B cell (primary cell): ENCODE measurements at regions not wholly inside any gene's neighbourhood (a gene's known extent, or its start where the extent isn't known, plus 50 kb on each side); places are given as distances from the start of the nearest gene placed in this dataset.

ENCODE experiments used
- ATAC-seq: fragments of 200-7000 bp; cut with Tn5 transposase; one replicate; pipeline ENCODE4 v1.10.0; 2021; ENCODE audit warnings: low read depth, mild to moderate bottlenecking, moderate number of reproducible peaks, moderate library complexity
- CTCF ChIA-PET: fragments of 350-600 bp; sonication (Branson Sonifier 250); formaldehyde crosslinking; loops from one replicate; lab custom pipeline; 2021; ENCODE audit warnings: antibody characterized with exemption, inconsistent platforms; lab: Charles Lee
- POLR2A ChIA-PET: fragments of 350-600 bp; sonication (Branson Sonifier 250); formaldehyde crosslinking; loops from one replicate; lab custom pipeline; 2021; ENCODE audit warnings: antibody characterized with exemption; lab: Charles Lee
- DNase-seq: peaks from one replicate; pipeline ENCODE4 v3.0.0; 2013
- H2AFZ ChIP-seq: 2 replicates; pipeline ENCODE4 v1.6.1; 2012; ENCODE audit warnings: mild to moderate bottlenecking, low read depth, low read length; ENCODE audit not compliant: insufficient read depth, poor library complexity, severe bottlenecking
- H3K27ac ChIP-seq, 2 donors: 1 replicate in 1 of 2; 2 replicates in 1 of 2; pipeline ENCODE4 v1.5.1; 2012 to 2013; ENCODE audit warnings: low read length in 2 of 2, mild to moderate bottlenecking in 2 of 2, moderate library complexity in 1 of 2
- H3K27me3 ChIP-seq, 4 experiments: fragments of 200-600 bp in 1 of 4; sonication (generic) in 1 of 4; replicated peaks in 1 of 4; 1 replicate in 2 of 4; 2 replicates in 2 of 4; pipeline versions ENCODE4 v1.6.1 to v1.7.0; 2013 to 2016; ENCODE audit warnings: low read length in 3 of 4, mild to moderate bottlenecking in 2 of 4, mixed read lengths in 1 of 4, moderate library complexity in 1 of 4; ENCODE audit not compliant: insufficient read depth in 4 of 4, control insufficient read depth in 3 of 4; ENCODE audit errors: control extremely low read depth in 1 of 4
- H3K36me3 ChIP-seq, 2 experiments: replicated peaks in 1 of 2; 1 replicate in 1 of 2; 2 replicates in 1 of 2; pipeline versions ENCODE4 v1.6.1 to v1.7.1; 2013; ENCODE audit warnings: low read length in 1 of 2; ENCODE audit not compliant: insufficient read depth in 2 of 2, control insufficient read depth in 1 of 2; ENCODE audit errors: control extremely low read depth in 1 of 2, extremely low read depth in 1 of 2
- H3K4me1 ChIP-seq, 2 donors: fragments of 200-600 bp in 1 of 2; sonication (generic) in 1 of 2; 1 replicate in 1 of 2; 2 replicates in 1 of 2; pipeline versions ENCODE4 v1.5.1 to v1.6.1; 2013 to 2017; ENCODE audit warnings: low read length in 2 of 2; ENCODE audit not compliant: control insufficient read depth in 2 of 2, insufficient read depth in 2 of 2
- H3K4me2 ChIP-seq: replicated peaks from 2 replicates; pipeline ENCODE3; 2012; ENCODE audit warnings: mild to moderate bottlenecking, low read depth, low read length; ENCODE audit not compliant: poor library complexity, severe bottlenecking
- H3K4me3 ChIP-seq, 5 experiments: fragments of 200-600 bp in 1 of 5; sonication (generic) in 1 of 5; 1 replicate in 3 of 5; 2 replicates in 2 of 5; pipeline versions ENCODE4 v1.5.1 to v1.7.0; 2011 to 2016; ENCODE audit warnings: low read length in 4 of 5, mild to moderate bottlenecking in 4 of 5, low read depth in 2 of 5, control low read depth in 1 of 5, moderate library complexity in 1 of 5; ENCODE audit not compliant: insufficient read depth in 1 of 5; ENCODE audit errors: control extremely low read depth in 1 of 5, extremely low read depth in 1 of 5
- H3K79me2 ChIP-seq: fragments of 200-600 bp; sonication (generic); one replicate; pipeline ENCODE4 v1.6.0; 2016; ENCODE audit warnings: low read length; ENCODE audit not compliant: control insufficient read depth, insufficient read depth
- H3K9ac ChIP-seq: fragments of 200-600 bp; sonication (generic); 2 replicates; pipeline ENCODE4 v1.6.1; 2017; ENCODE audit warnings: mild to moderate bottlenecking, low read length, moderate library complexity
- H3K9me3 ChIP-seq, 3 donors: one replicate each; pipeline versions ENCODE4 v1.6.1 to v1.7.1; 2013; ENCODE audit warnings: low read length in 2 of 3; ENCODE audit not compliant: control insufficient read depth in 2 of 3, insufficient read depth in 1 of 3; ENCODE audit errors: control extremely low read depth in 1 of 3
- H4K20me1 ChIP-seq: 2 replicates; pipeline ENCODE4 v1.6.0; 2012; ENCODE audit warnings: mild to moderate bottlenecking, low read length; ENCODE audit not compliant: insufficient read depth, control insufficient read depth, poor library complexity, severe bottlenecking
- H3K27ac Mint-ChIP-seq: one replicate; pipeline ENCODE4 v1.8.0; 2021; ENCODE audit warnings: mixed read lengths
- H3K27me3 Mint-ChIP-seq: one replicate; pipeline ENCODE4 v1.8.0; 2021; ENCODE audit warnings: mixed read lengths
- H3K4me1 Mint-ChIP-seq: one replicate; pipeline ENCODE4 v1.8.0; 2021; ENCODE audit warnings: mixed read lengths
- H3K4me3 Mint-ChIP-seq: one replicate; pipeline ENCODE4 v1.8.0; 2021; ENCODE audit warnings: mixed read lengths
- H3K9me3 Mint-ChIP-seq: one replicate; pipeline ENCODE4 v1.8.0; 2022; ENCODE audit warnings: mixed read lengths; ENCODE audit not compliant: insufficient read depth
- EZH2 ChIP-seq: IDR thresholded peaks from 2 replicates; pipeline ENCODE4 v1.6.1; 2012; ENCODE audit warnings: borderline replicate concordance, low read depth, mild to moderate bottlenecking, moderate library complexity, low read length; ENCODE audit not compliant: insufficient read depth, poor library complexity, severe bottlenecking
- WGBS: methylation state at CpG from one replicate; pipeline ENCODE4 v1.1.5; 2013; ENCODE audit warnings: missing lambda C conversion rate; ENCODE audit not compliant: insufficient coverage; 5-methylcytosine and 5-hydroxymethylcytosine counted together
- intact Hi-C: fragments of 100-400 bp; cut with micrococcal nuclease; formaldehyde crosslinking; loops from one replicate; pipeline ENCODE4 v1.10.0; 2022
- TF ChIP-seq, protein P1 (sequence below): fragments of 200-600 bp; IDR thresholded peaks from one replicate; pipeline ENCODE4 v1.8.0; 2022; ENCODE audit warnings: antibody characterized with exemption, mild to moderate bottlenecking

- no peak overlapping the region for H3K4me2 ChIP-seq
- ChIA-PET POLR2A (no interaction called here), CTCF (no interaction called here)
- no peaks in the 10 kb centered on the region for H3K79me2 ChIP-seq
- no peak overlapping the region for H3K4me3 Mint-ChIP-seq
- H3K9me3 Mint-ChIP-seq = peaks cover 8% of the 10 kb centered on the region
- no CpG with 5 or more reads among the region's 7 CpGs for WGBS
- intact Hi-C loops = no loop called here
- H3K27me3 Mint-ChIP-seq = peaks cover 3% of the 10 kb centered on the region
- H3K9me3 ChIP-seq = peaks cover 0 to 18% (median 3%) of the 10 kb centered on the region in 3 donors
- no peak overlapping the region for H2AFZ ChIP-seq
- no peaks in the 10 kb centered on the region for H3K27me3 ChIP-seq
- no peak overlapping the region for H3K9ac ChIP-seq
- DNase-seq = no peak
- TF ChIP-seq, protein P1, sequence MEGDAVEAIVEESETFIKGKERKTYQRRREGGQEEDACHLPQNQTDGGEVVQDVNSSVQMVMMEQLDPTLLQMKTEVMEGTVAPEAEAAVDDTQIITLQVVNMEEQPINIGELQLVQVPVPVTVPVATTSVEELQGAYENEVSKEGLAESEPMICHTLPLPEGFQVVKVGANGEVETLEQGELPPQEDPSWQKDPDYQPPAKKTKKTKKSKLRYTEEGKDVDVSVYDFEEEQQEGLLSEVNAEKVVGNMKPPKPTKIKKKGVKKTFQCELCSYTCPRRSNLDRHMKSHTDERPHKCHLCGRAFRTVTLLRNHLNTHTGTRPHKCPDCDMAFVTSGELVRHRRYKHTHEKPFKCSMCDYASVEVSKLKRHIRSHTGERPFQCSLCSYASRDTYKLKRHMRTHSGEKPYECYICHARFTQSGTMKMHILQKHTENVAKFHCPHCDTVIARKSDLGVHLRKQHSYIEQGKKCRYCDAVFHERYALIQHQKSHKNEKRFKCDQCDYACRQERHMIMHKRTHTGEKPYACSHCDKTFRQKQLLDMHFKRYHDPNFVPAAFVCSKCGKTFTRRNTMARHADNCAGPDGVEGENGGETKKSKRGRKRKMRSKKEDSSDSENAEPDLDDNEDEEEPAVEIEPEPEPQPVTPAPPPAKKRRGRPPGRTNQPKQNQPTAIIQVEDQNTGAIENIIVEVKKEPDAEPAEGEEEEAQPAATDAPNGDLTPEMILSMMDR = no peak
- TF ChIP-seq EZH2 = no peak
- H3K4me3 ChIP-seq = no peak overlapping the region
- no peaks in the 10 kb centered on the region for H3K4me1 Mint-ChIP-seq
- no peak overlapping the region for H3K27ac ChIP-seq
- H3K36me3 ChIP-seq = no peaks in the 10 kb centered on the region
- H3K4me1 ChIP-seq = no peaks in the 10 kb centered on the region
- ATAC-seq = no peak
- H3K27ac Mint-ChIP-seq = no peak overlapping the region
- H4K20me1 ChIP-seq = no peaks in the 10 kb centered on the region
Observed at GRCh38 chr7:4428526-4428925, 253.6 kb upstream of the FOXK1 start.

DNA sequence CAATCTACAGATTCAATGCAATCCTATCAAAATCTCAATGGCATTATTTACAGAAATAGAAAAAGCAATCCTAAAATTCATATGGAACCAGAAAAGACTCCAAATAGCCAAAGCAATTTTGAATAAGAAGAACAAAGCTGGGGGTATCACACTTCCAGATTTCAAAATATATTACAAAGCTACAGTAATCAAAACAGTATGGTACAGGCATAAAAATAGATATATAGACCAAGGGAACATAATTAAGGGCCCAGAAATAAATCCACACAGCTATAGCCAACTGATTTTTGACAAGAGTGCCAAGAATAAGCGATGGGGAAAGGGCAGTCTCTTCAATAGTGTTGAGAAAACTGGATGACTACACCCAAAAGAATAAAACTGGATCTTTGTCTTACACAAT is 251.9 kb upstream of the FOXK1 start:
- Mint-ChIP-seq H3K27me3 (peaks cover 3% of the 10 kb centered on the region), H3K4me3 (no peak overlapping the region), H3K9me3 (peaks cover 8% of the 10 kb centered on the region), H3K4me1 (no peaks in the 10 kb centered on the region), H3K27ac (no peak overlapping the region)
- no peak for DNase-seq
- Histone ChIP-seq H3K27me3 (peaks cover 0 to 3% (median 0%) of the 10 kb centered on the region in 4 experiments), H3K79me2 (no peaks in the 10 kb centered on the region), H4K20me1 (no peaks in the 10 kb centered on the region), H3K27ac (no peak overlapping the region), H3K9ac (no peak overlapping the region), H3K9me3 (peaks cover 0 to 8% (median 3%) of the 10 kb centered on the region in 3 donors), H3K4me2 (no peak overlapping the region), H3K36me3 (no peaks in the 10 kb centered on the region), H2AFZ (no peak overlapping the region), H3K4me1 (no peaks in the 10 kb centered on the region), H3K4me3 (no peak overlapping the region)
- ATAC-seq = no peak
- WGBS = no CpG with 5 or more reads among the region's 1 CpG
- no peak for TF ChIP-seq EZH2
- TF ChIP-seq, protein P1 = no peak
- CTCF ChIA-PET = no interaction called here
- intact Hi-C loops = no loop called here
- POLR2A ChIA-PET = no interaction called here
